Kidney (tissue), 13 donors: ENCODE measurements at regions not wholly inside any gene's neighbourhood (a gene's known extent, or its start where the extent isn't known, plus 50 kb on each side); places are given as distances from the start of the nearest gene placed in this dataset.

Experiments used
- DNase-seq, 5 donors: peaks; one replicate each; pipeline ENCODE4 v3.0.0-alpha.2; 2013 to 2020
- FAIRE-seq: peaks from 2 replicates; lab custom pipeline; 2012; peaks lifted over from hg19 to GRCh38; lab: Jason Lieb, UNC
- H3K27ac ChIP-seq, 2 donors: one replicate each; pipeline ENCODE4 v1.7.0; 2013; ENCODE audit warnings: low read depth in 2 of 2, low read length in 2 of 2, inconsistent platforms in 1 of 2
- H3K27me3 ChIP-seq: one replicate; pipeline ENCODE4 v1.7.1; 2013; ENCODE audit warnings: low read length, inconsistent platforms; ENCODE audit not compliant: control insufficient read depth, insufficient read depth
- H3K36me3 ChIP-seq, 3 donors: one replicate each; pipeline versions ENCODE4 v1.7.0 to v1.7.1; 2013; ENCODE audit warnings: low read length in 3 of 3, control low read depth in 1 of 3, inconsistent platforms in 1 of 3; ENCODE audit not compliant: insufficient read depth in 3 of 3, control insufficient read depth in 2 of 3
- H3K4me1 ChIP-seq, 3 donors: one replicate each; pipeline versions ENCODE4 v1.7.0 to v1.7.1; 2013; ENCODE audit warnings: low read length in 3 of 3, inconsistent platforms in 1 of 3, low read depth in 1 of 3; ENCODE audit not compliant: control insufficient read depth in 2 of 3, insufficient read depth in 2 of 3
- H3K4me3 ChIP-seq, 3 donors: one replicate each; pipeline versions ENCODE4 v1.7.0 to v1.8.1; 2013; ENCODE audit warnings: low read length in 3 of 3, control low read depth in 1 of 3, inconsistent platforms in 1 of 3
- H3K9ac ChIP-seq, 3 donors: one replicate each; pipeline versions ENCODE4 v1.7.0 to v1.7.1; 2013; ENCODE audit warnings: low read length in 3 of 3, control low read depth in 1 of 3, inconsistent platforms in 1 of 3
- H3K9me3 ChIP-seq, 3 donors: one replicate each; pipeline versions ENCODE4 v1.7.0 to v1.7.1; 2013; ENCODE audit warnings: low read length in 3 of 3, control low read depth in 1 of 3, inconsistent platforms in 1 of 3; ENCODE audit not compliant: control insufficient read depth in 2 of 3, insufficient read depth in 1 of 3
- CTCF ChIP-seq: IDR thresholded peaks from 3 replicates; pipeline ENCODE4 v1.5.1; 2012; ENCODE audit warnings: mild to moderate bottlenecking, moderate library complexity, borderline replicate concordance; ENCODE audit not compliant: insufficient read depth; ENCODE audit errors: extremely low read depth
- intact Hi-C: fragments of 100-400 bp; cut with DNase I; formaldehyde crosslinking; loops from one replicate; pipeline ENCODE4 v1.11.1; 2022
- donor health status: control.
- donor health status: control.
- donor health status: control.
- donor health status: control.
- donor health status: control.
- donor health status: DM: yes; HTN: yes; CAD: no.
- donor health status: Normal renal cell carcinoma (clear cell type).

- no peak overlapping the region for H3K4me3 ChIP-seq
- no peak overlapping the region for H3K27ac ChIP-seq
- no peak overlapping the region for H3K9ac ChIP-seq
- H3K27me3 ChIP-seq: no peaks in the 10 kb centered on the region
- DNase-seq: no peak
- no peaks in the 10 kb centered on the region for H3K4me1 ChIP-seq
- no peaks in the 10 kb centered on the region for H3K36me3 ChIP-seq
- FAIRE-seq: no peak
- no peak for TF ChIP-seq CTCF
- H3K9me3 ChIP-seq: no peaks in the 10 kb centered on the region
- intact Hi-C loops: no loop called here
Observed at GRCh38 chr11:128308794-128309193, 278.6 kb downstream of the ETS1 start.

DNA sequence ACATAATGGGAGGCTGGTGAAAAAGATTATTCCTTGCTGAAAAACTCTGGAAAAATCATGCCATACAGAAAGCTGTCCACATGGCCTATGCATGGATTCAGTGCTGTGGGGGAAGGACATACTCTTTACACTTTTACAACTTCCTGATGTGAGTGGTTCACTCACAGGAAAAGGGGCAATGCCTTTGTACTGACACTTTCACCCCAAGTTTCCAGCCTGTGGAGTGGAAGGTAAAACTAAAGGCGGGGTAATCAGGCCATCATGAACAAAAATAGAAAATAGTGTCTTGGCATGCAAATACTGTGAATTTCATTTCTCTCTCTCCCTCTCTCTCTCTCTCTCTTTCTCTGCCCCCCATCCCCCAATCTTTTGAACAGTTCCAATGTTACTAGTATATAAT lies 281.8 kb downstream of the ETS1 start:
- FAIRE-seq (no peak), DNase-seq (no peak)
- no peak overlapping the region for H3K9ac ChIP-seq
- no peaks in the 10 kb centered on the region for H3K9me3 ChIP-seq
- no peak overlapping the region for H3K4me3 ChIP-seq
- no peaks in the 10 kb centered on the region for H3K27me3 ChIP-seq
- no peaks in the 10 kb centered on the region for H3K4me1 ChIP-seq
- no peak overlapping the region for H3K27ac ChIP-seq
- no peaks in the 10 kb centered on the region for H3K36me3 ChIP-seq
- intact Hi-C loops: no loop called here
- no peak for TF ChIP-seq CTCF

DNA sequence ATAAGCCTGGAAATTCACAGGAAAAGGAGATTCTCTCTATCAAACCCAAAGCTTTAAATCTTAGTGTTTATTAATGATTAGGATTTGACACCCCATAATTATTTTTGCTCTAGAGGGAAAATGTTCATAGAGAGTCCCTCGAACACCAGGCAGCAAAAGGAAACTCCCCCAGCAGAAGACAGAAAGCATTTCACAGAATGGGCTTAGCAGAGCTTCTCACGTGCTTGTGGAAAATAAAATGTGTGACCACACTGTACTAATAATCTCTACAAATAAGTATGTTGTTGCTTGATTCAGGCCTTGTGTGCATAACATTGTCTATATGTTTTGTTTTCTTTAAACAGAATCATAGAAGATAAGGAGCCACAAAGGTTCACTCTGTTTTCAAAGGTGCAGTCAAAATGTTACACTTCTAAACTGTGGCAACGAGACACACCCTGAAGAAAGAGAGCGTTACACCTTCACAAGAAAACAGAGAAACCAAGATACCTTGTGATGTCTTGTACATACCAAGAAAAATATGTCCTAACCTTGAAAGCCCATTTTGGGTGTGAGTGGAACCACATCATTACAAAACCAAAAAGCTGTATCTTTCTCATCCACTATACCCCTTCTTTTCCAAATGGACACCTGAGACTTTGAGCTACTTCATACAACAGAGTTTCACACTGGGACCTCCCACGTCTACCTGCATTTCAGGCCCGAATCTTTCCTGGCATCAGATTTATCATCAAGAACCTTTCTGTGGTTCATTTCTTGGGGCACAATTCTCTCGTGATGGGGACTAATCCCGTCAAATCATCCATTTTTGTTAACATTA lies 282.5 kb downstream of the ETS1 start:
- H3K27ac ChIP-seq: no peak overlapping the region
- H3K4me1 ChIP-seq: no peaks in the 10 kb centered on the region
- H3K27me3 ChIP-seq: no peaks in the 10 kb centered on the region
- intact Hi-C loops: no loop called here
- H3K9ac ChIP-seq: no peak overlapping the region
- no peak overlapping the region for H3K4me3 ChIP-seq
- H3K36me3 ChIP-seq: no peaks in the 10 kb centered on the region
- DNase-seq (no peak), FAIRE-seq (no peak)
- no peaks in the 10 kb centered on the region for H3K9me3 ChIP-seq
- TF ChIP-seq CTCF: no peak
